Smooth muscle cell (in vitro differentiated cells): ENCODE measurements at regions not wholly inside any gene's neighbourhood (a gene's known extent, or its start where the extent isn't known, plus 50 kb on each side); places are given as distances from the start of the nearest gene placed in this dataset.

ENCODE experiments used
- DNase-seq: peaks from one replicate; lab custom pipeline; 2025; ENCODE audit not compliant: unreplicated experiment; lab: John Stamatoyannopoulos, UW
- H2AFZ ChIP-seq: fragments of 200-600 bp; sonication (generic); 2 replicates; pipeline ENCODE4 v1.6.0; 2016; ENCODE audit warnings: antibody characterized with exemption, low read depth, mild to moderate bottlenecking
- H3F3A ChIP-seq: fragments of 200-600 bp; sonication (generic); 2 replicates; pipeline ENCODE4 v1.6.0; 2017; ENCODE audit warnings: antibody characterized with exemption, low read depth
- H3K27ac ChIP-seq: fragments of 200-600 bp; sonication (generic); 2 replicates; pipeline ENCODE4 v1.5.1; 2016; ENCODE audit warnings: low read depth, mild to moderate bottlenecking
- H3K27me3 ChIP-seq: fragments of 200-600 bp; sonication (generic); 2 replicates; pipeline ENCODE4 v1.6.1; 2016; ENCODE audit warnings: low read depth, mild to moderate bottlenecking
- H3K36me3 ChIP-seq: fragments of 200-600 bp; sonication (generic); 2 replicates; pipeline ENCODE4 v1.5.1; 2016; ENCODE audit warnings: low read depth
- H3K4me1 ChIP-seq: fragments of 200-600 bp; sonication (generic); 2 replicates; pipeline ENCODE4 v1.5.1; 2016; ENCODE audit warnings: low read depth
- H3K4me2 ChIP-seq: fragments of 200-600 bp; sonication (generic); 2 replicates; pipeline ENCODE4 v1.6.0; 2016; ENCODE audit warnings: mild to moderate bottlenecking
- H3K4me3 ChIP-seq: fragments of 200-600 bp; sonication (generic); 2 replicates; pipeline ENCODE4 v1.5.1; 2016; ENCODE audit warnings: mild to moderate bottlenecking
- H3K79me2 ChIP-seq: fragments of 200-600 bp; sonication (generic); 2 replicates; pipeline ENCODE4 v1.6.0; 2016; ENCODE audit warnings: low read depth, mild to moderate bottlenecking
- H3K9ac ChIP-seq: fragments of 200-600 bp; sonication (generic); 2 replicates; pipeline ENCODE4 v1.6.0; 2016; ENCODE audit warnings: low read depth
- H3K9me3 ChIP-seq: fragments of 200-600 bp; sonication (generic); replicated peaks from 2 replicates; pipeline ENCODE4 v1.5.1; 2016; ENCODE audit warnings: low read depth
- H4K20me1 ChIP-seq: fragments of 200-600 bp; sonication (generic); 2 replicates; pipeline ENCODE4 v1.6.0; 2016; ENCODE audit warnings: low read depth
- CTCF ChIP-seq: fragments of 200-600 bp; sonication (generic); IDR thresholded peaks from 2 replicates; pipeline ENCODE4 v1.5.1; 2017; ENCODE audit warnings: borderline replicate concordance, mild to moderate bottlenecking, antibody characterized with exemption; ENCODE audit not compliant: insufficient read depth, poor library complexity, severe bottlenecking
- WGBS: methylation state at CpG from one replicate; pipeline ENCODE4 v1.1.7; 2016; ENCODE audit warnings: low lambda C conversion rate; 5-methylcytosine and 5-hydroxymethylcytosine counted together

DNA sequence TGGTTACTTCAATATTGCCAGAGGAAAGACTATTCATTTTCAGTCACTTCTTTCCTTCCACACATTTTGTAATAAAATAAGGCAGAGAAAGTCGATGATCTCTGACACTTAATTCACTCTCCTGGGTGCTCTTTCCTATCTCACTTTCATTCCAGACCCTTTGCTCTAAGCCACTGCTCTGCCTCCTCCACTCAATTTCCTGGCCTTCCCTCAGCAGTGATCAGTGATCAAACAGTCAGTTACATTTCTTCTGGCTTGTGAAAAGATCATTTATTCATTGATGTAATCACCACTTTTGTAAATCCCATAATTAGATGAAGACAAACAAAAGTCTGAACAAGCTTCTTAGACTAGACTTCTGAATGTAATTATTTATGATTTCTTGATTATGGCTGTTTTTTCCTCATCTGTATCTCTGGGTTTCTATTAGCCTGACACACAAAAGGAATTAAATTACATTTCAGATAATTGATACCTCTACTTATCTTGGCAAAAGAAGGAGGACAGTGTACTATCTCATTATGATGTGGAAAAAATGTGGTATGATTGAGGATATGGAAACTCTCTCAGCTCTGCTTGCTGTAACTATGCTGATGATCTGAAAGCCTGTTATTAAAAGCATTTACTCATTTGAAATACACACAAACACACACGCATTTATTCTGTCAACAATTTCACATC lies 1102.3 kb downstream of the GRM8 start:
- Histone ChIP-seq H3K27ac (no peak overlapping the region), H3K9ac (no peak overlapping the region), H3K4me1 (no peaks in the 10 kb centered on the region), H3K27me3 (no peaks in the 10 kb centered on the region), H3K4me2 (no peak overlapping the region), H3K9me3 (no peaks in the 10 kb centered on the region), H3K4me3 (no peak overlapping the region), H3K79me2 (no peaks in the 10 kb centered on the region), H2AFZ (no peak overlapping the region), H4K20me1 (no peaks in the 10 kb centered on the region), H3F3A (no peaks in the 10 kb centered on the region), H3K36me3 (no peaks in the 10 kb centered on the region)
- TF ChIP-seq CTCF, result no peak
- 73% methylated on average over 2 of the region's 2 CpGs for WGBS
- DNase-seq, result no peak

- no peaks in the 10 kb centered on the region for H3K79me2 ChIP-seq
- H3K27ac ChIP-seq, result no peak overlapping the region
- no peak overlapping the region for H3K4me3 ChIP-seq
- no peaks in the 10 kb centered on the region for H3F3A ChIP-seq
- no peak overlapping the region for H2AFZ ChIP-seq
- no peaks in the 10 kb centered on the region for H3K36me3 ChIP-seq
- no peak overlapping the region for H3K4me2 ChIP-seq
- H4K20me1 ChIP-seq, result no peaks in the 10 kb centered on the region
- no peaks in the 10 kb centered on the region for H3K9me3 ChIP-seq
- H3K4me1 ChIP-seq, result no peaks in the 10 kb centered on the region
- DNase-seq, result no peak
- no peak for TF ChIP-seq CTCF
- no peaks in the 10 kb centered on the region for H3K27me3 ChIP-seq
- H3K9ac ChIP-seq, result no peak overlapping the region
These were observed 1111.8 kb downstream of the GRM8 start for GRCh38 chr7:126140858-126141466.

GRCh38 chr7:126119981-126120380 lies 1132.8 kb downstream of the GRM8 start:
- H3K4me2 ChIP-seq, result no peak overlapping the region
- H3K79me2 ChIP-seq, result no peaks in the 10 kb centered on the region
- H3K9me3 ChIP-seq, result no peaks in the 10 kb centered on the region
- no peaks in the 10 kb centered on the region for H3F3A ChIP-seq
- WGBS, result 78% methylated on average over 1 of the region's 1 CpG
- H3K27me3 ChIP-seq, result no peaks in the 10 kb centered on the region
- no peak for DNase-seq
- no peaks in the 10 kb centered on the region for H3K4me1 ChIP-seq
- no peak overlapping the region for H3K9ac ChIP-seq
- H3K36me3 ChIP-seq, result no peaks in the 10 kb centered on the region
- H3K4me3 ChIP-seq, result no peak overlapping the region
- TF ChIP-seq CTCF, result no peak
- H4K20me1 ChIP-seq, result no peaks in the 10 kb centered on the region
- H2AFZ ChIP-seq, result no peak overlapping the region
- H3K27ac ChIP-seq, result no peak overlapping the region

DNA sequence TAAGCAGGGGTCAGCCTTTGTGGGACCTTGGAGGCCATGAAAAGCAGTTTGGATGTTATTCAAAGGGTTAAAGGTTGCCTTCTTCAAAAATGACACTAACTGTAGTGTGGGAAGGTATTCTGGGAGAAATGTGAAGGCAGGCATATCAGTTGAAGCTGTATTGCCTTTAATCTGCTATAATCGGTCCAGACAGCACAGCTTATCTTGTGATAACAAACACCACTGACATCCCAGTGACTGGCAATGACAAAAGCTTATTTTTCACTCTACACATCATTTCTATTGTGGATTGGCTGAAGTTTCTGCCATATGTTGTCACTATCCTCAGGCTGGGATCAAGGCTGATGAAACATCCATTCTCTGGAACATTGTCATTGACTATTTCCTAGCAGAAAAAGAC lies 1149.2 kb downstream of the GRM8 start:
- H3K9me3 ChIP-seq, result no peaks in the 10 kb centered on the region
- no peak for TF ChIP-seq CTCF
- no peak overlapping the region for H3K27ac ChIP-seq
- H3K4me2 ChIP-seq, result no peak overlapping the region
- no peaks in the 10 kb centered on the region for H4K20me1 ChIP-seq
- WGBS, result 29% methylated on average over 1 of the region's 1 CpG
- H2AFZ ChIP-seq, result no peak overlapping the region
- H3K36me3 ChIP-seq, result no peaks in the 10 kb centered on the region
- no peak overlapping the region for H3K4me3 ChIP-seq
- DNase-seq, result no peak
- H3K79me2 ChIP-seq, result no peaks in the 10 kb centered on the region
- no peaks in the 10 kb centered on the region for H3K27me3 ChIP-seq
- H3F3A ChIP-seq, result no peaks in the 10 kb centered on the region
- no peaks in the 10 kb centered on the region for H3K4me1 ChIP-seq
- no peak overlapping the region for H3K9ac ChIP-seq
